Endodermal cell (in vitro differentiated cells): ENCODE measurements at regions not wholly inside any gene's neighbourhood (a gene's known extent, or its start where the extent isn't known, plus 50 kb on each side); places are given as distances from the start of the nearest gene placed in this dataset.

ENCODE experiments used
- DNase-seq: peaks from one replicate; pipeline ENCODE4 v3.0.0-alpha.2; 2017
- H3K27ac ChIP-seq: 2 replicates; pipeline ENCODE4 v1.5.1; 2013; ENCODE audit warnings: mild to moderate bottlenecking, low read depth, low read length, moderate library complexity
- H3K27me3 ChIP-seq: 2 replicates; pipeline ENCODE4 v1.6.1; 2013; ENCODE audit warnings: mild to moderate bottlenecking, low read length, moderate library complexity; ENCODE audit not compliant: insufficient read depth, control insufficient read depth, poor library complexity, severe bottlenecking
- H3K36me3 ChIP-seq: 2 replicates; pipeline ENCODE4 v1.7.0; 2013; ENCODE audit warnings: mild to moderate bottlenecking, low read length, moderate library complexity; ENCODE audit not compliant: control insufficient read depth, insufficient read depth
- H3K4me1 ChIP-seq: one replicate; pipeline ENCODE4 v1.7.0; 2013; ENCODE audit warnings: low read length; ENCODE audit not compliant: control insufficient read depth, insufficient read depth
- H3K4me3 ChIP-seq: 2 replicates; pipeline ENCODE4 v1.5.1; 2013; ENCODE audit warnings: mild to moderate bottlenecking, low read length, moderate library complexity
- H3K9ac ChIP-seq: 2 replicates; pipeline ENCODE4 v1.6.1; 2013; ENCODE audit warnings: mild to moderate bottlenecking, low read length, moderate library complexity; ENCODE audit not compliant: poor library complexity, severe bottlenecking; ENCODE audit errors: extremely low read depth
- H3K9me3 ChIP-seq: 2 replicates; pipeline ENCODE4 v1.6.1; 2013; ENCODE audit warnings: mild to moderate bottlenecking, low read length, moderate library complexity; ENCODE audit not compliant: control insufficient read depth
- H3K27ac Mint-ChIP-seq: 2 replicates; pipeline ENCODE4 v1.8.0; 2020; ENCODE audit warnings: mixed read lengths
- H3K27me3 Mint-ChIP-seq: 2 replicates; pipeline ENCODE4 v1.8.0; 2021; ENCODE audit warnings: mild to moderate bottlenecking, mixed read lengths; ENCODE audit not compliant: insufficient read depth
- H3K36me3 Mint-ChIP-seq: 2 replicates; pipeline ENCODE4 v1.8.0; 2020; ENCODE audit warnings: low read depth, mixed read lengths
- H3K4me1 Mint-ChIP-seq: 2 replicates; pipeline ENCODE4 v1.8.0; 2020; ENCODE audit warnings: mixed read lengths
- H3K4me3 Mint-ChIP-seq: 2 replicates; pipeline ENCODE4 v1.8.0; 2020; ENCODE audit warnings: mild to moderate bottlenecking, moderate library complexity, mixed read lengths
- H3K9me3 Mint-ChIP-seq: 2 replicates; pipeline ENCODE4 v1.8.0; 2020; ENCODE audit warnings: mild to moderate bottlenecking, mixed read lengths
- WGBS, 2 experiments: methylation state at CpG; one replicate each; pipeline versions ENCODE4 v1.1.5 to v1.1.7; 2013; ENCODE audit warnings: missing lambda C conversion rate in 2 of 2, mixed read lengths in 1 of 2; ENCODE audit not compliant: insufficient coverage in 1 of 2, insufficient read length in 1 of 2; 5-methylcytosine and 5-hydroxymethylcytosine counted together
- TF ChIP-seq, protein P1 (sequence below): fragments of 200-600 bp; sonication (generic); conservative IDR thresholded peaks from 2 replicates; pipeline ENCODE4 v1.5.0; 2021; ENCODE audit warnings: antibody characterized with exemption, mild to moderate bottlenecking

DNA sequence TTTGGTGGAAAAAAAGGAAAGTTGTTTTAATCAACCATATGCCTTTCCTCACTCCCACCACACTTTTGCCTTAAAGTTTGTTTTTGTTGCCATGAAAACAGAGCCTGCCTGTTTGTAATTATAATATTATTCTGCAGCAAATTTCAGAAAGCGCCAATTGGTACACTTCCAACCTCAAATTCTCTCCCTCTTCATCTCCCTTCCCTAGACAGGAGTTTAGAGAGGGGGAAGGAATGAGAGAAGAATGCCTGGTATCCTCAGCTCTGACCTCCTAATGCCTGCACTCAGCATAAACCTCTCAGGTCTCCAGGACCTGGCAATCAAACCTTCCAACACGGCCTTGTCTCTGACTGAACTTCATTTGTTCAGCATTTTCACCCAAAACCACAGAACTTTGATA is 138.4 kb upstream of the HCCS start:
- no peaks in the 10 kb centered on the region for H3K36me3 ChIP-seq
- Mint-ChIP-seq H3K4me1 (no peaks in the 10 kb centered on the region), H3K36me3 (no peaks in the 10 kb centered on the region), H3K27me3 (no peaks in the 10 kb centered on the region), H3K4me3 (no peak overlapping the region), H3K9me3 (peaks cover 28% of the 10 kb centered on the region), H3K27ac (no peak overlapping the region)
- 100% methylated on average over 1 of the region's 2 CpGs; no CpG with 5 or more reads in 1 of the 2 experiments for WGBS, 2 experiments
- H3K4me1 ChIP-seq, result no peaks in the 10 kb centered on the region
- no peak overlapping the region for H3K4me3 ChIP-seq
- no peaks in the 10 kb centered on the region for H3K9me3 ChIP-seq
- TF ChIP-seq, protein P1, sequence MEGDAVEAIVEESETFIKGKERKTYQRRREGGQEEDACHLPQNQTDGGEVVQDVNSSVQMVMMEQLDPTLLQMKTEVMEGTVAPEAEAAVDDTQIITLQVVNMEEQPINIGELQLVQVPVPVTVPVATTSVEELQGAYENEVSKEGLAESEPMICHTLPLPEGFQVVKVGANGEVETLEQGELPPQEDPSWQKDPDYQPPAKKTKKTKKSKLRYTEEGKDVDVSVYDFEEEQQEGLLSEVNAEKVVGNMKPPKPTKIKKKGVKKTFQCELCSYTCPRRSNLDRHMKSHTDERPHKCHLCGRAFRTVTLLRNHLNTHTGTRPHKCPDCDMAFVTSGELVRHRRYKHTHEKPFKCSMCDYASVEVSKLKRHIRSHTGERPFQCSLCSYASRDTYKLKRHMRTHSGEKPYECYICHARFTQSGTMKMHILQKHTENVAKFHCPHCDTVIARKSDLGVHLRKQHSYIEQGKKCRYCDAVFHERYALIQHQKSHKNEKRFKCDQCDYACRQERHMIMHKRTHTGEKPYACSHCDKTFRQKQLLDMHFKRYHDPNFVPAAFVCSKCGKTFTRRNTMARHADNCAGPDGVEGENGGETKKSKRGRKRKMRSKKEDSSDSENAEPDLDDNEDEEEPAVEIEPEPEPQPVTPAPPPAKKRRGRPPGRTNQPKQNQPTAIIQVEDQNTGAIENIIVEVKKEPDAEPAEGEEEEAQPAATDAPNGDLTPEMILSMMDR, result no peak
- DNase-seq, result no peak
- no peak overlapping the region for H3K9ac ChIP-seq
- no peak overlapping the region for H3K27ac ChIP-seq
- no peaks in the 10 kb centered on the region for H3K27me3 ChIP-seq

DNA sequence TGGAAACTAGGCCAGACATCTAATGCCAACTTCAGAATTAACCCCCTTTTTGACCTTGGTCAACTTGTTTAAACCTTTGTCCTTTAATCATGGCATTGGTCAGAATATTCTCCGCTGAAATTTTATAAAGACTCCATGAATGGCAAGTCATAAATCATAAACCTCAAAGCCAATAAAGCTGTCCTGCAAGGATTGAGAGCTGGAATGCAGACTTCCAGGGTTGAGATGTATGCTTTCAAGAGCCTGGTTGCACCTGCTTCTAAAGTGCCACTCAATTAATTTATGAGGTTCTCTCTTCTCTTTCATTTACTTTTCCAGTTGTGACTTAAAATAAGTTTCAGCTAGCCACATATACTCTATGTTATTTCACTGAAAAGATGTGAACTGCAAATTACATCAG is 136.2 kb upstream of the HCCS start:
- DNase-seq, result no peak
- Mint-ChIP-seq H3K27ac (no peak overlapping the region), H3K27me3 (no peaks in the 10 kb centered on the region), H3K36me3 (no peaks in the 10 kb centered on the region), H3K4me3 (no peak overlapping the region), H3K9me3 (peaks cover 35% of the 10 kb centered on the region), H3K4me1 (no peaks in the 10 kb centered on the region)
- Histone ChIP-seq H3K27ac (no peak overlapping the region), H3K4me3 (no peak overlapping the region), H3K4me1 (no peaks in the 10 kb centered on the region), H3K9me3 (no peaks in the 10 kb centered on the region), H3K36me3 (no peaks in the 10 kb centered on the region), H3K27me3 (no peaks in the 10 kb centered on the region), H3K9ac (no peak overlapping the region)
- WGBS, 2 experiments, result 83% methylated on average over 1 of the region's 1 CpG; no CpG with 5 or more reads in 1 of the 2 experiments
- TF ChIP-seq, protein P1, result no peak

GRCh38 chrX:10979956-10980355 is 131.2 kb upstream of the HCCS start:
- Histone ChIP-seq H3K4me1 (no peaks in the 10 kb centered on the region), H3K36me3 (no peaks in the 10 kb centered on the region), H3K27me3 (no peaks in the 10 kb centered on the region), H3K4me3 (no peak overlapping the region), H3K9me3 (no peaks in the 10 kb centered on the region), H3K27ac (no peak overlapping the region), H3K9ac (no peak overlapping the region)
- no peak for DNase-seq
- Mint-ChIP-seq H3K36me3 (no peaks in the 10 kb centered on the region), H3K27ac (no peak overlapping the region), H3K9me3 (peaks cover 27% of the 10 kb centered on the region), H3K4me1 (no peaks in the 10 kb centered on the region), H3K4me3 (no peak overlapping the region), H3K27me3 (no peaks in the 10 kb centered on the region)
- TF ChIP-seq, protein P1, result no peak
- 80% methylated on average over 1 of the region's 1 CpG; no CpG with 5 or more reads in 1 of the 2 experiments for WGBS, 2 experiments
